ENCODE measurements at regions not wholly inside any gene's neighbourhood (a gene's known extent, or its start where the extent isn't known, plus 50 kb on each side); places are given as distances from the start of the nearest gene placed in this dataset.

- no peak for TF ChIP-seq POLR2A (IDR thresholded peaks at IDR 0.05)
- no peak for TF ChIP-seq CTCF (IDR thresholded peaks at IDR 0.05)
These were observed 843.2 kb upstream of the SLIT2 start for GRCh38 chr4:19408490-19408889.

All from testis (tissue), 2 donors.